ENCODE measurements at regions not wholly inside any gene's neighbourhood (a gene's known extent, or its start where the extent isn't known, plus 50 kb on each side); places are given as distances from the start of the nearest gene placed in this dataset.
"Not testable (repeated sequence)": the region's sequence is repeated elsewhere in the genome, so short reads cannot be mapped to it uniquely, and the experiment has no call there.

DNA sequence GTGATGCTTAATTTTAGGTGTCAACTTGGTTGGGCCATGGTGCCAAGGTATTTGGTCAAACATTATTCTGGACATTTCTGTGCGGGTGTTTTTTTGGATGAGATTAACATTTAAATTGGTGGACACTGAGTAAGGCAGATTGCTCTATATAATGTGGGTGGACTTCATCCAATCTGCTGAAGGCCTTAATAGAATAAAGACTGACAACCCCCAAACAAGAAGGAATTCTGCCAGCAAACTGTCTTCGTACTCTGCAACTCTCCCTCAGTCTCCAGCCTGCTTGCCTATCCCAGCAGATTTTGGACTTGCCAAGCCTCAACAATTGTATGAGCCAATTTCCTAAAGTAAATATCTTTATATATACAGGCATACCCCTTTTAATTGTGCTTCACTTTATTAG lies 850.1 kb downstream of the TBC1D32 start:
- DNase-seq = no peak

DNA sequence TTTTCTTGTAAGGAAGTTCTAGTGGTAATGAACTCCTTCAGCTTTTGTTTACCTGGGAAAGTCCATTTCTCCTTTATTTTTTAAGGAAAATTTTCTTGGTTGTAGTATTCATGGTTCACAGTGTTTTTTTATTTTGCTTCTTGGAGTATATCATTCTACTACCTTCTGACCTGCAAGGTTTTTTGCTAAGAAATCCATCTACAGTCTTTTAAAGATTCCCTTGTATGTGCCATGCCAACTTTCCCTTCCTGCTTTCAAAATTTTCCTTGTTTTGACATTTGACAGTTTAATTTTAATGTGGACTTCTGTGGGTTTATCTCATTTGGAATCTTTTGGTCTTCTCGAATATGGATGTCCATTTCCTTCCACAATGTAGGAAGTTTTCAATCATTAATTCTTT lies 855.6 kb downstream of the TBC1D32 start:
- DNase-seq = no peak

DNA sequence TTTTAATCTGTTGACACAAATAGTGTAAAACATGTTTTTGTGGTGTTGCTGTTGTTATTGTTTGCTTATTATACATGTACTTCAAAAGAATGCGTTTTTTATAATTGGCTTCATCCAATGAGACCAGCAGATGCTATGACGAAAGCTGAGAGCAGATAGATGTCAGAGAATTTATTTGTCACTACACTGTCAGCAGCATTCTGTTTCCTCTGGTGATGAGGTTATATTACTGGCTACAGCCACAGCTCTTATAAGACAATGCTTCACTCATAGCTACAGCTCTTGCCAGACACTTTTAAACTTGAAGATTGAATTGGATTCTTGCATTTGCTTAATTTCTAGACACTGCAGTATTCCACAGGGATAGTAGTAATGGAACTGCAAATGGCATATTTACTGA lies 860.5 kb downstream of the TBC1D32 start:
- no peak for DNase-seq

DNA sequence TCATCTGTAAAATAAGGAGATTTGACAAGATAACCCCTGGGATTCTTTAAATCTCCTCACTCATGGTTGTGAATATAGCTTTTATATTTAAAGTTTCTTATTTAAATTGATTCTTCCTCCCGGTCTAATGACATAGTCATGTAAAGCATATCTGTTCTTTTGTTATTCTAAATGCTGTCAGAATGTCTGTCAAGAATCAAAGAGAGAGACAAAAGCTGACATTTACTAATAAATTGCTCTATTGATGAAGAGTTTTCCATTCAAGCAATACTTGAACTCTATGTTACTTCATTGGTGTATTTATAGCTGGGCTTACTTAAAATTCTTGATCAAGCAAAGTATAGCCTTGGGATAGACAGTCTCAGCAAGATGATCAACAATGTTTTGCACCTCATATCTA lies 865.8 kb downstream of the TBC1D32 start:
- DNase-seq = no peak

DNA sequence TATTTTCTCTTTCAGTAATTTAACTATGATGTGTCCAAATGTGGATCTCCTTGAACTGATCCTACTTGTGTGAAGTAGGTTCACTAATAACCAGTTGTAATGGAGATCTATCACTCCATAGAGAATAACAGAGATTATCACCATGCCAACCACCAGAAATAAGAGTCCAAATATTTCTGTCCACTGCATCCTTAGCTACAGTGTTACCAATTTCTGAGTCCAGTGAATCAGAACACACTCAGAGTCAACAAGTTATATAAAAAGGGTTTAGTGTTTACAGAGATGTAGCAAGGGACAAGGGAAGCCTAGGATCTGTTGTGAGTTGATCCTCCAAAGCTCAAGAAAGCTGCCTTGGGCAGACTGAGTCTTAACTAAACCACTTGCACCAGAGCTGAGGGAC lies 882.8 kb downstream of the TBC1D32 start:
- DNase-seq = no peak

DNA sequence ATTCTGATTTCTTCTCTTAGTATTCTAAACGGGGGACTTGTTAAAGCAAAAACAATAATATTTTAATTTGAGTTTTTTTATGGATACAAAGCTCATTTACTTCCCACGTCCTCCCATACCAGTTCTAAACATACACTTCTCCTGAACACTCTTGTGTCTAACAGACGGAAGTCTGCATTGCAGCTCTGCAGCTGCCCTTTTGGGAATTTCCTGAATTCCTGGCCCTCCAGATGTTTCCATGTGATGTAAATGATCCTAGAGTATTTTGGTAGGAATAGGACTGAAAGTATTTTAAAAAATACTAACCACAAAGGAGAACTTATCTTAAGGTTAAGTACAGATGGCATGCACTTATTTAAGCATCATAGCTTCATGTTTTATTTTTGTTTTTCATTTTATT lies 886.7 kb downstream of the TBC1D32 start:
- DNase-seq = no peak

DNA sequence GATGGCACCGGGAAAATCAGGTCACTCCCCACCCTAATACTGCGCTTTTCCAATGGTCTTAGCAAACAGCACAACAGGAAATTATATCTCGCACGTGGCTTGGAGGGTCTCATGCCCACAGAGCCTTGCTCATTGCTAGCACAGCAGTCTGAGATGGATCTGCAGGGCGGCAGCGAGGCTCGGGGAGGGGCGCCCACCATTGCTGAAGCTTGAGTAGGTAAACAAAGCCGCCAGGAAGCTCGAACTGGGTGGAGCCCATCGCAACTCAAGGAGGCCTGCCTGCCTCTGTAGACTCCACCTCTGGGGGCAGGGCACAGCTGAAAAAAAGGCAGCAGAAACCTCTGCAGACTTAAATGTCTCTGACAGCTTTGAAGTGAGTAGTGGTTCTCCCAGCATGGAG lies 901.4 kb downstream of the TBC1D32 start:
- DNase-seq = not testable (repeated sequence)

DNA sequence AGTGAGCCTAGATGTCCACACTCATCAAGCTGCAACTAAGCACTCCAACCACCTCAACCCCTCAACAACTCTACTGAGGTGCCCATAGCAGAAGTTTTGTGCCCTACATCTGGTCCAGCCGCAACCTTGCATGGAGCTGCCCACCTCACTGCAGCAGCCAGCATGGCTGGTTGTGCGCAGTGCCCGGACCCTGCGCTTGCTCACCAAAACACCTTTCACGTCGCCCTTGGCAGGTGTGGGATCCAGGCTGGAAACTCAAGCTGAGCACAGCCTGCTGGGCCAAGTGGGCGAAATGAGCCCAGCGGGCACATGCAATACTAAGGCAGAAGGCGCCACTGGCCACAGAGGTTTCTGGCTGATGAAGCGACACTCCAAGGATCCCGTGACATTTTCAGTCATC lies 902.4 kb downstream of the TBC1D32 start:
- no peak for DNase-seq

DNA sequence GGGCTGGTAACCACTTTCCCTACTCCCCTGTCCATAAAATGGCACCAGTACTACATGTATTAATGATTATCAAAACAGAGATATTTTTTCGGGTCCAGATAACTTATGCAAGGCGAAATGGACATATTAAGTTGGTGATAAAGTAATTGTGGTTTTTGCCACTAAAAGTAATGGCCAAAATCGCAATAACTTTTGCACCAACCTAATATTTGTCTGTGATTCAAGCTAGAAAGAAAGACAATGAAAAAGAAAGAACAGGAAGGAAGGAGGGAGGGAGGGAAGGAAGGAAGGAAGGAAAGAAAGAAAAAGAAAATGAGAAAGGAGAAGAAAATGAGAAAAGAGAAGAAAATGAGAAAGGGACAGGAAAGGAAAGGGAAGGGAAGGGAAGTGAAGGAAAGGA lies 922.9 kb downstream of the TBC1D32 start:
- DNase-seq = no peak

DNA sequence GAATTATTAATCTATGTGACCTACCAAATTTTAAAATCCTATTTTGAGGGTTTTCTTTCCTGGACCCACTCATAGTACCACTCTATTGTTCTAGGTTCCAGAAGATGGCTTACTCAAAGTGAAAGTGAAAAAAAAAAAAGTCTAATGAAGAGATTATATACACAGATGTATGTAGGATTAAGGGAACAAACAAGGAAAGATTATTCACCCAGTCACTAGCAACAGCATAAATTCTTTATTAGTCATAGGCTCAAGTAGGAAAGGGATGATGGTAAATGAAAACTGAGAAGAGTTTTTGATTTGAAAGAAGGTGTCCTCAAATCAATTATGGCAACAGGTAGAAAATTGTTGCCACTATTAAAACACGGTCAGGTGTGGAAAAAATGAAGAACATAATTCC lies 923.7 kb downstream of the TBC1D32 start:
- DNase-seq = no peak

DNA sequence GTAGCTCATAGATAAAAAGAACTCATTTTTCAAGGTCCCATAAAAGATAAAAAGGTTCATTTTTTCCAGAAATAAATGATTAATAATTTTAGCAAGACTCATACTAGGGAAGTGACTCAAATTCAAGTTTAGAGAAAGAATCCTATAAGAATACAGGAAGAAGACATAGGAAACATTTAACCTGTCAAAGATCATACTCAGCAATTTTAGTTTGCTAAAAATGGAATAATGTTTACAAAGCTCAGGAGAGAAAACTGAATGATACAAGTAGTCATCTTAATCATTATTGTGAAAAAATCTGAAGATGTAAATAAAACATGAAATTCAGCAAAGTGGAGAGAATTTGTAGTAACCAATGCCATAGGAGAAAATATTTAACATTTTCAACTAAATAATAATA lies 926.6 kb downstream of the TBC1D32 start:
- DNase-seq = no peak

DNA sequence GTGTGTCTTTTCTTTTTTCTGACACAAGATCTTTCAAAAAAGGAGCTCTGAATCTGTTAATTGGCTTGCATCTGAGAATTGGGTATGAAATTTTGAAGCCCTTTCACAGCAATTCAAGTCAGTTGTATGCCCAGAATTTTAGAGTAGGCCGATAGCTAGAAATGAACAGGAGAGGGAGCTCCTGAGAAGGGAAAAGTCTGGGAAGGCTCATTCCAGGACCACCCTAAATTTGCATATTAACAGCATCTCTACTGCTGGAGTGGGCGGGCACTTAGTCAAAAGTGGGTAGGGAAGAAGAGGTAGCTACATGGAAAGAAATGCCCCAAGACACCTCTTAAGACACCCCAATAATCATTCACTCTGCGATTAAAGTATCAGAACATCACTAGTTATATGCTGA lies 928.3 kb downstream of the TBC1D32 start:
- DNase-seq = no peak

DNA sequence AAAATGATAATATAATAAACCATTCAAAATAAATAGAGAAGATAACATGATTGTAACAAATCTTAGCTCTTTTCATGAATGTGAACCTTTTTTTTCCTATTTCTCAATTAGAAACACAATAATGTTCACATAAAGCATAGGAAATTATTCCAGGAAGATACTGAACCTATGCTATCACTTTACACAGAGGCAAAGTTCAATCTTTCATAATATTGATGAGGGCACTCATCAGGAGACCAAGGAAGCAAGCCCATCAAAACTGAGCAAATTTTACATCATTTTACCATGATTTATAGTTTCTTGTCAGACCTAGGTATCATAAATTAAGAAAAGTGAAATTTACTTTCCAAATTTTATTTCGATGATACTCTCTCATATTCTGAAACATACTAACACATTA lies 938.5 kb downstream of the TBC1D32 start:
- no peak for DNase-seq

DNA sequence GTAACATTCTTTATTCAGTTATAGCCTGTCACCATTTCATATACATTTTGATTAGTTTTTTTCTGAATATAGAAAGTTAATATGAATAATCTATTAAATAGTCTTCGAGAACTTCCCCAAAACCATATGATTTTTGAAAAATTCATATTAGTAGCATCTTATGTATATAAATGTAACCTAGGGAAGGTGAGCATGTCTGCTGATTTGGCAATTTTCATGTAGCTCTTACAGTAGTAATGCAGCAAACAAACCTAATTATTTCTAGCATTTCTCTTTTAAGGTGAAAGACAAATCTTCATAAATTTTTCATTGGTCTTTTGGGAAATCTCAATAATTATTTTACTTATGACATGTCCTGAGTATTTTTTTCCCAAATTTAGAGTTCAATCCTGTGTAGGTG lies 939.0 kb downstream of the TBC1D32 start:
- no peak for DNase-seq

DNA sequence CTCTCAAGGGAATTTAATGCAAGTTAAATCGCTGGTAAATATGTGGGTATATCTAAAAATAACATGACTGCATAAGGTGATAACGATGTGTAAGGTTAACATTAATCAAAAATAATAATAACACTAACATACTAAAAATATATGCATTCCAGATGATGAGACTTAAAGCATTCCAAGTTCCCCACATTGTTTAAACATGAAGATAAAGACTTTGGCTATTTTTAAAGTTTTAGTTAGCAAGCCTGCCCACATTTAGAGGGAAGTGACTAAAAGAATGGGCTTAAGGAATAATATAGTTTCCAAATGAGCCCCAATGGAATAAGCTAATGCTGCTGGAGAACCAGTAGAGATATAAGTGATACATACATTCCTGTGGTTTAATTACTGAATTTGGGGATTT lies 941.3 kb downstream of the TBC1D32 start:
- DNase-seq = no peak

DNA sequence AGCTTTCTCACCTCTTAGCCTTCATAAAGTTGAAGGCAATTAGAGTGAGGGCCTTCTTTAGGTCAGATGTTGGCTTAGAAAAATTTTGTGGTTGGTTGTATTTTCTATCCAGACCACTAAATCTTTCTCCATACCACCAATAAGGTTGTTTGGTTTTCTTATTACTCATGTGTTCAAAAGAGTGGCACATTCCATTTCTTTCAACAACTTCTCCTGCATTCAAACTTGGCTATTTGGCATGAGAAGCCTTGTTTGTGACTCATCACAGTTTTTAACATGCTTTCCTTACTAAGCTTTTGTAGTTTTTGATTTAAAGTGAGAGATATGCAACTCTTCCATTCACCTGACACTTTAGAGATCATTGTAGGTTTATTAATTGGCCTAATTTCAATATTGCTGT lies 949.6 kb downstream of the TBC1D32 start:
- DNase-seq = no peak

DNA sequence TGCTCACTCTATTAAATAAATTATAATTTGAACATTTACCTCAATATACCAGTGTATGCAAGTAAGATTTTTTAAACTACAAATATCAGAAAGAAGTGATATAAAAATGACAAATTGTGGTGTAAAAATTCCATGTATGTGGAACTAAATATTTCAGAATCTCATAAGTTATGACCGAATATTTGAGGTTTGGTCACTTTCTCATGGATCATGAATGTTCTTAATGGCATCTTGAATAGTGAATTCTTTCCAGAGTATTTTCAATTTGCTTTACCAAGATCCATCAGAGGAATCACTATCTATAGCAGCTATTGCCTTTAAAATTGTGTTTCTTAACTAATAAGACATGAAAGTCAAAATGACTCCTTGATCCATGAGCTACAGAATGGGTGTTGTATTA lies 950.6 kb downstream of the TBC1D32 start:
- DNase-seq = no peak

DNA sequence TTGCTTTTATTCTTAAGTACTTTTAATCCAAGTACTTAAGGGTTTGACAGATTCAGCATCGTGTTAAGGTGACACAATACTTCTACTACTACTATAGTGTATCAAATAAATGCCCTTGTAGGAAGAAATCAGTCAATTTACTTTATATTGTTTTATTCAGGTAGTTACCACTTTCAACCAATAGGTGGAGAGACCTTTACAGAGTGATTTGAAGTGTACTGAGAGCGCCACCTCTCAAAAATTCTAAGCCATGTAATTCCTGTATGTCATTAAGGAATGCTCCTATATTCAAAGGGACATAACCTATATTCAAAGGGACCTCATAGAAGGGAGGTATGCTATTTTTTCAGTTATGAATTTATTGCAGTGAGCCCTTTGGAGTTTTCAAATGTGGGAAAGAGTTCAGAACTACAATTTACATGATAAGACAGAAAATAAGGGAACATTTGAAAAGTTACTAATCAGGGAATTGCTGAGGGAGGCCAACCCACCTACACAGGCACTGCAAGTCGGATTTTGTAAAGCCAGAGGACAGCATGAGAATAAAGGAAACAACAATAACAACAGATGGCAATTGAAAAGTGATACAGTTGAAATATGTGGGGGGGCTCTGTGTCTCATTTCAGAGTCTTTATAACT lies 955.6 kb downstream of the TBC1D32 start:
- no peak for DNase-seq

DNA sequence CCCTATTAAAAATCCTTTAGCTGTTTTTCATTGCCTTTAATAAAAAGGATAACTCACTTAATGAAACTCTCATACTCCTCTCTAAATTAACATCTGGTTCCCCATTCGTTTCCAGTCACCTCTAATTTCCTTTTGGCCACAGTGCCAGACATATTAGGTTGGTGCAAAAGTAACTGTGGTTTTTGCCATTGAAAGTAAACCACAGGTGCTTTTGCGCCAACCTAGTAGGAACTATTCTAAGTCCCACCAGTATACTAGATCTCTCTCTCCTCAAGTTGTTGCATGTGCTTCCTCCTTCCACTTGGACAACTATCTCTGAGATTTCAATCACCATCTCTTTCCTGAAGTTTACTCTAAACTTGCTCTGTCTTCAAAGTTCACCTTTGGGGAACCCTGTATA lies 961.1 kb downstream of the TBC1D32 start:
- DNase-seq = no peak

DNA sequence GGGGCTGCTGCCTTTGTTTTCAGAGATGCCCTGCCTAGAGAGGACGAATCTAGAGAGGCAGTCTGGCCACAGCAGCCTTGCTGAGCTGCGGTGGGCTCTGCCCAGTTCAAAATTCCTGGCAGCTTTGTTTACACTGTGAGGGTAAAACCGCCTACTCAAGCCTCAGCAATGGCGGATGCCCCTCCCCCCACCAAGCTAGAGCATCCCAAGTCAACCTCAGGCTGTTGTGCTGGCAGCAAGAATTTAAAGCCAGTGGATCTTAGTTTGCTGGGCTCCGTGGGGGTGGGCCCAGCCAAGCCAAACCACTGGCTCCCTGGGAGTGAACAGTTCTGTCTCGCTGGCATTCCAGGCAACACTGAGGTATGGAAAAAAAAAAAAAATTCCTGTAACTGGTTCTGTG lies 970.9 kb downstream of the TBC1D32 start:
- no peak for DNase-seq

DNA sequence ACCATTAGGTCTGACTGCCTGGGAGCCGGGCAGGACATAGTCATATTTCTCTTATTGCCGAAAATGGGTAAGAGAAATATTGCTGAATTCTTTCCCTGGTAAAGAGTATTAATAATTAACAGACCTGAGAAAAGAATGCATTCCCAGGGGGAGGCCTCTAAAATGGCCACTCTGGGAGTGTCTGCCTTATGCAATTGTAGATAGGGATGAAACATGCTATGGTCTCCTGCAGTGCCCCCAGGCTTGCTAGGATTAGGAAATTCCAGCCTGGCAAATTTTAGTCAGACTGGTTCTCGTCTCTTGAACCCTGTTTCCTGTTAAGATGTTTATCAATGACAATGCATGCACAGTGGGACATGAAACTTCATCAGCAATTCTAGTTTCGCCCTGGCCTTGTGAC lies 975.7 kb downstream of the TBC1D32 start:
- DNase-seq = not testable (repeated sequence)

DNA sequence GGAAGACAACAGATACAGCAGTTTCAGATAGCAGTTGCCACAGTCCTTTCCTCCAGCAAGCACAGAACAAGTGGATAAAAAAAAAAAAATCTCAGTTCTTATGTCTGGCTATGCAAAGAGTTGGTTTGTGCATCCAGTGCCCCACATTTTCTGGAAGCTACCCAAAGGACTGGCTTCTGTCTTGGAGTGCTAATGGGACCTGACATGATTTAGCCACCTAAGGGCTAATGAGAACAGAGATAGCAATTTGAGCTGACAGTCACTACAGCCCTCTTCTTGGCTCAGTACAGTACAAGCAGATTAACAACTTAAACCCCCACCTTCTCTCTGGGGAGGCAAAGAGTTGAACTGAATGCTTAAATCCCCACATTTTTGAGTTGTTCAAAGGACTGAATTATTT lies 976.8 kb downstream of the TBC1D32 start:
- no peak for DNase-seq

DNA sequence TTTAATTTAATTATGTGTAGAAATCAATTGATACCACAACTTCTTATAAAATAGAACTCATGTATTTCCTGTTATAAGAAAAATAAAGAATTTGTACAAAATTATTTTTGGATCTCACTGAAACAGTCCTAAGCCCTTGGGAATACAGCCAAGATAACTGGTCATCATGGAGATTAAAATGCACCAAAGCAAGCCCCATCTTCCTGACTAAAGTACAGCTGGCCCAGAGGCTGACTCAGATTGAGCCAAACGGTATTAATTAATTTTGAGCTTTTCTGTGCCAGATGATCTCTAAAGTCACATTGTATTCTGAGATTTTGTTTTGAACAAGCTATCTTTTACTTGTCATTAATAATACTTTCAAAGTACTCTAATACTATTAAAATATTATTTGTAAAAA lies 978.5 kb downstream of the TBC1D32 start:
- DNase-seq = no peak

DNA sequence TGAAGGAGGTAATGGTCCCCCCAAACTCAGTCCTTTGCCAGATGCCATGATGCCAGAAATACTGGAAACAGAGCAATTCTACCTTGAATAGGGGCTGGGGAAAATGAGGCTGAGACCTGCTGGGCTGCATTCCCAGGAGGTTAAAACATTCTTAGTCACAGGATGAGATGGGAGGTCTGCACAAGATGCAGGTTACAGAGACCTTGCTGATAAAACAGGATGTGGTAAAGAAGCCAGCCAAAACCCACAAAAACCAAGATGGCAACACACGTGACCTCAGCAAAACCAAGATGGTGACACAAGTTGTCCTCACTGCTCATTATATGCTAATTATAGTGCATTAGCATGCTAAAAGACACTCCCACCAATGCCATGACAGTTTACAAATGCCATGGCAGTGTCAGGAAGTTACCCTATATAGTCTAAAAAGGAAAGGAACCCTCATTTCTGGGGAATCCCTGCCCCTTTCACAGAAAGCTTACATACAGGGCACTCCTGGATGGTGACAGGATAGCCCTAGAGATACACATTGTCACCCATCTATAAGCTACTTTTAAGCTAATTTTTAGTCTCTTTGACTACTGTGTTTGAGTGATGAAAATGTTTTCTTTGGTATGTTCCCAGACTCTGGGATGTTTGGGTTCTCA lies 979.7 kb downstream of the TBC1D32 start:
- DNase-seq = no peak

DNA sequence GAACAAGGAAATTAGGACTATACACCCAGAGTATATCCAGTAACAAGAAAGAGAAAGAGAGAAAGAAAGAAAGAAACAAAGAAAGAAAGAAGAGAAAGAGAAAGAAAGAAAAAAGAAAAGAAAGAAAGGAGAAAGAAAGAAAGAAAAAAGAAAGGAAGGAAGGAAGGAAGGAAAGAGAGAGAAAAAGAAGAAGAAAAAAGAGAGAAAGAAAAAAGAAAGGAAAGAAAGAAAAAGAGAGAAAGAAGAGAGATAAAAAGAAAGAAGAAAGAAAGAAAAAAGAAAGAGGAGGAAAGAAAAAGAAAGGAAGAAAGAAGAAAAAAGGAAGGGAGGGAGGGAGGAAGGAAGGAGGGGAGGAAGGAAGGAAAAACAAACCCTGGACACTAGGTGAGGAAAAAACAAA lies 981.8 kb downstream of the TBC1D32 start:
- DNase-seq = no peak
